ENCODE measurements at regions not wholly inside any gene's neighbourhood (a gene's known extent, or its start where the extent isn't known, plus 50 kb on each side); places are given as distances from the start of the nearest gene placed in this dataset.
"Not testable (repeated sequence)": the region's sequence is repeated elsewhere in the genome, so short reads cannot be mapped to it uniquely, and the experiment has no call there.

DNA sequence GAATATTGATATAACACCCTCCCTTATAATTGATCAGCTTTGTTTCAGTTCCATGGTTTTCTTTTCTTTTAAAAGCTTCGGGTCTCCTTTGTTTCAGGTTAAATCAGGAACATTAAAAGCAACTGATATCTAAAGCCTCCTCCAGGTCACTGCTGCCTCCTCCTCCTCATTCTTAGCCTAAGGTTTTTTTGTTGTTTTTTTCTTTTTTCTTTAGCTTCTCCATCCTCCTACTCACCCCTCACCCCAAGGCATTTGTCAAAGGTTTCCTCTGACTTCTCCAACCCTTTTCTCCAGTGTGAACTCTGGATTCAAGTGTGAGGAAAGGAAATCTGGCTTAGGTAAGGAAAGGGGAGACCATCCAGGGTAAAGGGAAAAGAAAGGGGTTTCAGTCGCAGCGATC lies 420.2 kb upstream of the NFE2L3 start:
- in situ Hi-C loops (cut with MboI; ENCODE audit: low sequenced_read_pairs) = no loop called here
- Histone ChIP-seq H3K4me3 (no peak overlapping the region), H3K9me3 (no peaks in the 10 kb centered on the region), H3K27me3 (ENCODE audit: low read depth) (no peaks in the 10 kb centered on the region), H3K4me1 (peaks cover 44% of the 10 kb centered on the region), H3K36me3 (replicated peaks) (no peaks in the 10 kb centered on the region)
- DNase-seq (ENCODE audit: low spot score in 2 of 2) = no peak

DNA sequence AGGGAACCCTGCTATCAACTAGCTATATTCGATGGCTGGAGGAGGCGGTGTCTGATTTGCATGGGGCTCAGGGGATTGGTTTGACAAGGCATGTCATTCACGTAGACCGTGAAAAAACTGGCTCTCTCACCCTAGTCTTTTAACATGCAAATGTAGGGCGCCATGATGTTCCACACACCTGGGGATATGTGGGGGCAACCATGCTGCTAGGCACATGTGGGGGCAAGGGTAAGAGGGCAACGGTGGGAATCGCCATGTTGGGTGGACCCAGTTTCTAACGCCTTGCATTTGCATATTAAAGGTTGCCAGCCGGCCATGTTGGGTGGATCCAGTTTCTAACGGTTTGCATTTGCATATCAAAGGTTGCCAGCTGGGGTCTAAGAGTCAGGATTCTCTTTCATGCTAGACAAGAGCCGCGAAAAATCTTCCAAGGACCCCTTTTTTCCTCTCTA lies 419.2 kb upstream of the NFE2L3 start:
- peak overlapping the region; percentile 7 for H3K4me3 ChIP-seq
- no peaks in the 10 kb centered on the region for H3K9me3 ChIP-seq
- peaks cover 44% of the 10 kb centered on the region for H3K4me1 ChIP-seq
- H3K36me3 ChIP-seq (replicated peaks) = no peaks in the 10 kb centered on the region
- in situ Hi-C loops (cut with MboI; ENCODE audit: low sequenced_read_pairs) = no loop called here
- peak; percentile 74 to 81 for DNase-seq (ENCODE audit: low spot score in 2 of 2)
- H3K27me3 ChIP-seq (ENCODE audit: low read depth) = no peaks in the 10 kb centered on the region

DNA sequence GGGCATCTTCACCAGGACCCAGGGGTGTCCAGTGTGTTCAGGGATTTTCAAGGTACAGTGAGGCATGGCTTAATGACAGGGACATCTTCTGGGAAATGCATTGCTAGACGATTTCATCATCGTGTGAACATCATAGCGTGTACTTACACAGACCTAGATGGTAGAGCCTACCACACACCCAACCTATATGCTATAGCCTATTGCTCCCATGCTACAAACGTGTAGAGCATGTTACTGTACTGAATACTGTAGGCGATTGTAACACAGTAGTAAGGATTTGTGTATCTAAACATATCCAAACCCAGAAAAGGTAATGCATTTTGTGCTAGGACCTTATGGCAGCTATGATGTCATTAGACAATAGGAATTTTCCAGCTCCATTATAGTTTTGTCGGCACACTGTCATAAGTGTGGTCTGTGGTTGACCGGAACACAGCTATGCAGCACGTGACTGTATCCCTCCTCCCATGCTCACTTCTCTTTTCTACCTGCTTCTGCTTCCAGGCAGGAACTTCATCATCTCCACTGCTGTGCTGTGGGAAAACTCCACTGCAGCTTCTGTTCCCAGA lies 416.2 kb upstream of the NFE2L3 start:
- in situ Hi-C loops (cut with MboI; ENCODE audit: low sequenced_read_pairs) = no loop called here
- DNase-seq (ENCODE audit: low spot score in 2 of 2) = no peak

DNA sequence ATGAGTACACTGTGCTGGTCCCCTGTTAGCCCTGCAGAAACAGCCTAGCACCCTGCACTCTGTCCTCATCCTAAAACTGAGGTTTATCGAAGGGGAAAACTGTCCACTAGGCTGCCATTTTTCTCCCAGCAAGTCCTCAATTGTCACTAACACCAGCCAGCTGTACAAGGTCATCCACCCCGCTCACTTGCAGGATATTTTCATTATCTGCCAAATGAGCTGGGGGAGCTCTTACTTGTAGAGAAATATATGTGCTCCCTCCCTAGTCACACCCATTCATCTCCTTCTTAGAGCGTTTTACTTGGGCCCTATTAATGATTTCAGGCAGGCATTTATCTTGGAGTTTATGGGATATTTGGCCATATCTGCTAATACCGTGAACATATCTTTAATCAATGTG lies 413.5 kb upstream of the NFE2L3 start:
- Histone ChIP-seq H3K27me3 (ENCODE audit: low read depth) (no peaks in the 10 kb centered on the region), H3K4me3 (no peak overlapping the region), H3K9me3 (no peaks in the 10 kb centered on the region), H3K4me1 (peaks cover 21% of the 10 kb centered on the region), H3K36me3 (replicated peaks) (no peaks in the 10 kb centered on the region)
- in situ Hi-C loops (cut with MboI; ENCODE audit: low sequenced_read_pairs) = no loop called here
- DNase-seq (ENCODE audit: low spot score in 2 of 2) = peak; percentile 23 to 32

More for the DNA sequence above, 416.2 kb upstream of the NFE2L3 start:
- Histone ChIP-seq H3K4me3 (no peak overlapping the region), H3K9me3 (no peaks in the 10 kb centered on the region), H3K4me1 (peaks cover 45% of the 10 kb centered on the region), H3K36me3 (replicated peaks) (no peaks in the 10 kb centered on the region), H3K27me3 (ENCODE audit: low read depth) (no peaks in the 10 kb centered on the region)

DNA sequence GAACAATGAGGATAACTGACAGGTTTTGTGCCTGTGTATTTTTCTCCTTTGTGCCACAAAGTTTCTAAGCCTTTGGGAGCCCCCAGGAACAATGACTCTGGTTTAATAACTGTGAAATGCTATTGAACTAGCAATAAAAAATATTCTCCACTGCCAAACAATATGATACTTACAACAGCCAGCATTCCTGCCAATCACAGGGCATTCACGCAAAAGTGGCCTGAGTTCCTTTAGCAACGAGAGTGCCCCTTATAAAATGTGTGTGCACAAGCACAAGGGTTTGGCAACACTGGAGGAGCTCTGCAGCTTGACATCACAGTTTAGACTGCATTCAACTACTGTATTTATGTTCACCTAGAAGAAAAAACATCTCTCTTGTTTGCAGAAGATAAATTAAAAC lies 412.9 kb upstream of the NFE2L3 start:
- in situ Hi-C loops (cut with MboI; ENCODE audit: low sequenced_read_pairs) = no loop called here
- Histone ChIP-seq H3K4me3 (no peak overlapping the region), H3K4me1 (peaks cover 20% of the 10 kb centered on the region), H3K9me3 (no peaks in the 10 kb centered on the region), H3K27me3 (ENCODE audit: low read depth) (no peaks in the 10 kb centered on the region), H3K36me3 (replicated peaks) (no peaks in the 10 kb centered on the region)
- DNase-seq (ENCODE audit: low spot score in 2 of 2) = peak; percentile 71 to 87

DNA sequence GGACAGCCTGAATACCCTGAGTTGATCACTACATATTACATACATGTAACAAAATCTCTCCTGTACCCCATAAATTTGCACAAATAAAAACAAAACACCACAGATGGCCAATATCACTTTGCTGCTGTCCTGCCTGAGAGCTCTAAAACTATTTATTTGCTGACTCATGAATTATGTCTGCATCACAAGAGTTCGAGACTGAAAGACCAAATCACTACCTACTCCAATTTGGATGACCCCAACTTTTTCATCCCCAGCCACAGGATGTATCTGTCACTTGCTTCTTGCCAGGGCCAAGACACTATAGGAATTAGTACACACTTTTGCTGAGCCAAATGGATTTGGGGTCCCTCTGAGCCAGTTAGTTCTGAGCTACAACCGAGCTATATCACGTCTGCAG lies 409.7 kb upstream of the NFE2L3 start:
- in situ Hi-C loops (cut with MboI; ENCODE audit: low sequenced_read_pairs) = no loop called here
- no peak for DNase-seq (ENCODE audit: low spot score in 2 of 2)
- Histone ChIP-seq H3K36me3 (replicated peaks) (no peaks in the 10 kb centered on the region), H3K9me3 (no peaks in the 10 kb centered on the region), H3K27me3 (ENCODE audit: low read depth) (no peaks in the 10 kb centered on the region), H3K4me1 (peaks cover 20% of the 10 kb centered on the region), H3K4me3 (no peak overlapping the region)

DNA sequence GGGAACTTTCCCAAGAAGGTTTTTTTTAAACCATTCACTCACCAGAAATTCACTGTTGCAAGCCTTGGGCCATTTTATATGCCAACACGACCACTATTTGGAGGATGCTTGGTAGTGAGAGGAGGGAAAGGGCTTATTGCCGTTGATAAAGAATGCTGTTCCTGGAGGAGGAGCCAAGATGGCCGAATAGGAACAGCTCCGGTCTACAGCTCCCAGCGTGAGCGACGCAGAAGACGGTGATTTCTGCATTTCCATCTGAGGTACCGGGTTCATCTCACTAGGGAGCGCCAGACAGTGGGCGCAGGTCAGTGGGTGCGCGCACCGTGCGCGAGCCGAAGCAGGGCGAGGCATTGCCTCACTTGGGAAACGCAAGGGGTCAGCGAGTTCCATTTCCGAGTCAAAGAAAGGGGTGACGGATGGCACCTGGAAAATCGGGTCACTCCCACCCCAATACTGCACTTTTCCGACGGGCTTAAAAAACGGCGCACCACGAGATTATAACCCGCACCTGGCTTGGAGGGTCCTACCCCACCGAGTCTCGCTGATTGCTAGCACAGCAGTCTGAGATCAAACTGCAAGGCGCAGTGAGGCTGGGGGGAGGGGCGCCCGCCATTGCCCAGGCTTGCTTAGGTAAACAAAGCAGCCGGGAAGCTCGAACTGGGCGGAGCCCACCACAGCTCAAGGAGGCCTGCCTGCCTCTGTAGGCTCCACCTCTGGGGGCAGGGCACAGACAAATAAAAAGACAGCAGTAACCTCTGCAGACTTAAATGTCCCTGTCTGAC lies 408.1 kb upstream of the NFE2L3 start:
- H3K27me3 ChIP-seq (ENCODE audit: low read depth); in situ Hi-C loops (cut with MboI; ENCODE audit: low sequenced_read_pairs); H3K36me3 ChIP-seq (replicated peaks); H3K4me3 ChIP-seq; H3K9me3 ChIP-seq: not testable (repeated sequence)
- peaks cover 11% of the 10 kb centered on the region for H3K4me1 ChIP-seq
- peak in 1 of 2 experiments; percentile 59 for DNase-seq (ENCODE audit: low spot score in 2 of 2)

DNA sequence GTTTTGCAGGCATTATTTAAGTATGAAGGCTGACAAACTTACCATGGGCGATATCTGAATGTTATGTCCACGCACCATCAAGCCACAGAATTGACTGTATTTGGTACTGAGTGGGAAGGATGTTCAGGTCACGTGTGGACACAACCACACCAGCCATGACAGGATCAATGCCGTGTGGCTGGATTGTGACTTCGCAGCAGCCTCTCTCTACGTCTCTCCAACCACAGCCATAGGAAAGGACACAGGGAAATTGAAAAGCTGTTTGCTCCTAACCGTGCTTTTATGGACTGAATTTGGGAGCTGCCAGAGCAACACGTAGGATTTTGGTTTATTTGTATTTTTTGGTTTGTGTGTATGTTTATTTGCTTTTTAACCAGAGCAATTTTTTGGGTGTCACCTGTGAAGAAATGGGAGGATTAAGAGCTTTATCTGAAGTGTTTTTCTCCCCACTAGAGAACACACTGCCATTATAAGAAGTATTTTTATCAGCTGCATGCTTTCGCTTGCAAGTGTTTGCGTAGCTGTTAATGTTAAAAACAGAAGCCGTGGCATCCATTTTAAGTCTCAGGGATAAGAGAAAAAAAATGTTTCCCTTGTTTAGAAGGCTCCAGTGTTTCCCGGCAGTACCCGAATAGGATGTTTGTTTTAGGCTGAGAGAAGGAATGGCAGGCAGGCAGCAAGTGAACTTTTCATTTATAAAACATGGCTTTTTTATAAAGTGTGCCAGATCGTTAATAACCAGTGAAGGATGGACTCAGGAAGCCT lies 401.1 kb upstream of the NFE2L3 start:
- DNase-seq (ENCODE audit: low spot score in 2 of 2) = no peak
- Histone ChIP-seq H3K27me3 (ENCODE audit: low read depth) (no peaks in the 10 kb centered on the region), H3K4me1 (peaks cover 24% of the 10 kb centered on the region), H3K4me3 (no peak overlapping the region), H3K9me3 (no peaks in the 10 kb centered on the region), H3K36me3 (replicated peaks) (no peaks in the 10 kb centered on the region)
- in situ Hi-C loops (cut with MboI; ENCODE audit: low sequenced_read_pairs) = no loop called here

DNA sequence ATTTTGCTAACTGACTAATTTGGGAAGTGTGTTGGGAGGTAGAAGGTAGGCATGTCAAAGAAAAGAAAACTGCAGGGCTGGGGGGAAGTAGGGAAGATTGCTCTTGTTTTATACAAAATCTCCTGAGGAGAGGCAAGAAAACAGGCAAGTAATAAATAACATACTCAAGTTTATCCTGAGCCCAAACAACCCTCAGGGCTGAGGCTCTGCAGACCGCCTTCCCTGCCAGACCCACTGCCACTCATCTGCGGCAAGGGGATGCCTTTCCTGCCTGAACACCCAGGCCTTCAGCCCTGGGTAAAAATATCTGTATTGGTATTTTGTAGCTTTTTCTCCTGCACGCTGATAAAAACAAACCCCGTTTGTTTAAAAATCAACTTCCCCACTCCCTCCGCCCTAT lies 399.8 kb upstream of the NFE2L3 start:
- no peak overlapping the region for H3K4me3 ChIP-seq
- in situ Hi-C loops (cut with MboI; ENCODE audit: low sequenced_read_pairs) = no loop called here
- H3K4me1 ChIP-seq = peaks cover 24% of the 10 kb centered on the region
- H3K27me3 ChIP-seq (ENCODE audit: low read depth) = no peaks in the 10 kb centered on the region
- no peaks in the 10 kb centered on the region for H3K9me3 ChIP-seq
- no peak for DNase-seq (ENCODE audit: low spot score in 2 of 2)
- no peaks in the 10 kb centered on the region for H3K36me3 ChIP-seq (replicated peaks)

DNA sequence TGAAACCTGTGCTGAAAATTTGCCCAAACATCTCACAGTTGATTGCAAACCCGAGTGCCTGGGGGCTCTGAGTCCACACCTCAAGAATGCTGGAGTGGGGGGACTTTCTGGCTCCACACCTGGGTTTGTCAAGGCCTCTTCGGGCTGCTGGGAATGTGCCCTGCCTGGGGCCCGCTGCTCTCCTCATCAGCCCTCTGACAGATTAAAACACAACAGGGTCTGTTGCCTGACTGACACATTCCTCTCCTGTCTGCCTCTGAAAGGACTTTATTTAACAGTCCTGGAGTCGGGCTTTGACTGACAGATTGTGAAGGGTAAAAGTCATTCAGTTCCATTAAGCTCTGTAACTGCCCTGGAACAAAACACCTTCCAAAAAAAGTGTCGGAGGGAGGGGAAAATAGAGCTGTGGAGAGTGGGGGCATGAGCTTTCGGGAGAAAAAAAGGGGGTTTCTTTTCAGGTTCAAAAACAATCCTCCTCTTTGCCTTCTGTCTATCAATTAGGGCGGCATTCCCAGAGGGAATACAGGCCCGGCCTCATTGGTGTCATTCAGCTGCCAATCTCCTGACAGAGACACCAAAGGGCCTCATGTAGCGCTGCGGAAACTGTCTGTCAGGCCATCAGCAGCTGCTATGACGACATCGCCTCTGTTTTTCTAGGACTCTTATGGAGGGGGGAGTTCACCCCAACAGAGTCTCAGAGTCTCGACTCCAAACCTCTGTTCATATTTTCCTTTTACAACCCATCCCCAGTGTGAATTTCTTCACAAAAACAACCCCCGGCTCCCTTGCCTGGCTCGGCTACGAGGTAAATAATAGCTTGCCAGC lies 398.8 kb upstream of the NFE2L3 start:
- in situ Hi-C loops (cut with MboI; ENCODE audit: low sequenced_read_pairs) = no loop called here
- H3K9me3 ChIP-seq = no peaks in the 10 kb centered on the region
- H3K36me3 ChIP-seq (replicated peaks) = no peaks in the 10 kb centered on the region
- H3K4me1 ChIP-seq = peaks cover 24% of the 10 kb centered on the region
- no peaks in the 10 kb centered on the region for H3K27me3 ChIP-seq (ENCODE audit: low read depth)
- H3K4me3 ChIP-seq = no peak overlapping the region
- peak; percentile 63 to 81 for DNase-seq (ENCODE audit: low spot score in 2 of 2)

DNA sequence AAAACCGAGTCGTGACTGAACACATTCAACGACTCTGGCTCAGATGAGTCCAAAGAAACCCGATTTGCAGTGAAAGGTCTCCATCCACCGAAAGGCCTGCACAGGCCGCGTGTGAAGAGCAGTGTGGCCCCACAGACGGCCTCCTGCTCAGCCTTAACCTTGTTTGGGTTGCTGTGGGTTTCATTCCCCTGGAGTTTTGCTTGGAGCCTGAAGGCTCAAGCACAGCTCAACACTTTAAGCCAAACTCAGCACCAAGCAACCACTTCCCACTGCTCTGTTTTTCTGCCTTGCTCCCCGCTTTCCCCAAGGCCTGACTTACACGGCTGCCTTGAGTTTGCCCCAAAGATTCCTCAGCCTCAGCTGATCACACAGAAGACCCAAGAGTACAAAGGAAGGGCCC lies 398.2 kb upstream of the NFE2L3 start:
- H3K4me1 ChIP-seq = peaks cover 24% of the 10 kb centered on the region
- H3K36me3 ChIP-seq (replicated peaks) = no peaks in the 10 kb centered on the region
- H3K4me3 ChIP-seq = no peak overlapping the region
- no peaks in the 10 kb centered on the region for H3K27me3 ChIP-seq (ENCODE audit: low read depth)
- DNase-seq (ENCODE audit: low spot score in 2 of 2) = no peak
- no peaks in the 10 kb centered on the region for H3K9me3 ChIP-seq
- in situ Hi-C loops (cut with MboI; ENCODE audit: low sequenced_read_pairs) = no loop called here

DNA sequence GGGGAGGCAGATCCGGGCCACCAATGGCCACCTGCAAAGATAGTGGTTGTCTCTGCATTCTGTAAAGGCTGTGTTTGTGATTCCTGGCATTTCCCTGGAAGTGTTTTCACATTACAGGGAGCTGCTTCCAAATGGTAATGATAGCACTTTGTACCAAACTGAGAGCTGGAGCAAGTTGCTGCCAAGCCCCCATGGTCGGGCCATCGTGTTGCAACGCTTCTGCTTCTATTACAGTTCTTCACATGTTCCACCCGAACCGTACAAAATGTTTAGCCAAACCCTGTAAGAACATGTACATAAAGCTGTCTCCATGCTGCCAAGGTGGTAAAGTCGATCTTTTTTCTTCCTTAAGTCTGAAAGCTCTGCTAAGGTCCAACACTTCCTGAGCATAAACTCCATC lies 397.7 kb upstream of the NFE2L3 start:
- no peak for DNase-seq (ENCODE audit: low spot score in 2 of 2)
- Histone ChIP-seq H3K4me3 (no peak overlapping the region), H3K36me3 (replicated peaks) (no peaks in the 10 kb centered on the region), H3K27me3 (ENCODE audit: low read depth) (no peaks in the 10 kb centered on the region), H3K4me1 (peaks cover 24% of the 10 kb centered on the region), H3K9me3 (no peaks in the 10 kb centered on the region)
- in situ Hi-C loops (cut with MboI; ENCODE audit: low sequenced_read_pairs) = no loop called here

DNA sequence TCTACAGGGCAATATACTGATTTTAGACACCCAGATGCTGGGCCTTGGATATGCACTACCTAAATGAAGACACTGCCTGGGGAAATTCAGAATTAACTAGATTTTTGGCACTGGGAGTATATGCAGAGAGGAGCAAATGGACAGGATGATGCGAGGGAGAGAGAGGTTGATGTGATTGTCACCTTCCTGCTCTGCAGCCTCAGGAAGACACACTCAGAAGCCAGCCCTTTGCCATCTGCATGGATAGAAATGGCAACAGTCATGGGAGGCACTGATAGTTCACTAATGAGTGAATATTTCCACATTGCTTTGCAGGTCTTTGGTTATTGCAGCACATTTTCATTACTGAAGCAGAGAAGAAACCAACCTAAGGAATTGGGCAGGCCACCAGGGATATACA lies 397.2 kb upstream of the NFE2L3 start:
- Histone ChIP-seq H3K36me3 (replicated peaks) (no peaks in the 10 kb centered on the region), H3K27me3 (ENCODE audit: low read depth) (no peaks in the 10 kb centered on the region), H3K9me3 (no peaks in the 10 kb centered on the region), H3K4me3 (no peak overlapping the region), H3K4me1 (peaks cover 27% of the 10 kb centered on the region)
- no peak for DNase-seq (ENCODE audit: low spot score in 2 of 2)
- in situ Hi-C loops (cut with MboI; ENCODE audit: low sequenced_read_pairs) = no loop called here

Data from HAP-1 (cell line).